ENCODE measurements at regions not wholly inside any gene's neighbourhood (a gene's known extent, or its start where the extent isn't known, plus 50 kb on each side); places are given as distances from the start of the nearest gene placed in this dataset.
"Not testable (repeated sequence)": the region's sequence is repeated elsewhere in the genome, so short reads cannot be mapped to it uniquely, and the experiment has no call there.

GRCh38 chr3:148441191-148441590 lies 256.5 kb upstream of the AGTR1 start:
- DNase-seq: no peak

- DNase-seq: no peak
These were observed 246.9 kb upstream of the AGTR1 start for GRCh38 chr3:148450819-148451218.

GRCh38 chr3:148451969-148452368 lies 245.7 kb upstream of the AGTR1 start:
- no peak for DNase-seq

- no peak for DNase-seq
These were observed 243.9 kb upstream of the AGTR1 start for GRCh38 chr3:148453781-148454191.

GRCh38 chr3:148455098-148455497 lies 242.6 kb upstream of the AGTR1 start:
- no peak for DNase-seq

- DNase-seq: no peak
These were observed 239.8 kb upstream of the AGTR1 start for GRCh38 chr3:148457886-148458285.

GRCh38 chr3:148459931-148460513 lies 237.7 kb upstream of the AGTR1 start:
- DNase-seq: no peak

GRCh38 chr3:148460686-148461085 lies 237.0 kb upstream of the AGTR1 start:
- DNase-seq: no peak

GRCh38 chr3:148464246-148464645 lies 233.5 kb upstream of the AGTR1 start:
- DNase-seq: no peak

GRCh38 chr3:148466143-148466542 lies 231.6 kb upstream of the AGTR1 start:
- no peak for DNase-seq

- no peak for DNase-seq
These were observed 230.5 kb upstream of the AGTR1 start for GRCh38 chr3:148466980-148467740.

GRCh38 chr3:148477375-148477774 lies 220.3 kb upstream of the AGTR1 start:
- no peak for DNase-seq

GRCh38 chr3:148493631-148494030 lies 204.1 kb upstream of the AGTR1 start:
- DNase-seq: no peak

- DNase-seq: no peak
These were observed 203.3 kb upstream of the AGTR1 start for GRCh38 chr3:148494451-148494850.

- no peak for DNase-seq
These were observed 196.8 kb upstream of the AGTR1 start for GRCh38 chr3:148500881-148501280.

- no peak for DNase-seq
These were observed 187.6 kb upstream of the AGTR1 start for GRCh38 chr3:148510116-148510515.

- no peak for DNase-seq
These were observed 187.1 kb upstream of the AGTR1 start for GRCh38 chr3:148510561-148510960.

- no peak for DNase-seq
These were observed 185.1 kb upstream of the AGTR1 start for GRCh38 chr3:148512648-148513047.

- DNase-seq: no peak
These were observed 184.6 kb upstream of the AGTR1 start for GRCh38 chr3:148513096-148513543.

- DNase-seq: no peak
These were observed 179.2 kb upstream of the AGTR1 start for GRCh38 chr3:148518520-148518919.

- not testable (repeated sequence) for DNase-seq
These were observed 172.1 kb upstream of the AGTR1 start for GRCh38 chr3:148525621-148526020.

- DNase-seq: no peak
These were observed 169.7 kb upstream of the AGTR1 start for GRCh38 chr3:148528024-148528423.

GRCh38 chr3:148531836-148532235 lies 165.9 kb upstream of the AGTR1 start:
- DNase-seq: no peak

GRCh38 chr3:148532326-148532725 lies 165.4 kb upstream of the AGTR1 start:
- DNase-seq: no peak

GRCh38 chr3:148532774-148533173 lies 164.9 kb upstream of the AGTR1 start:
- no peak for DNase-seq

All from NCI-H2171 treated with DMSO at 0.1 percent for 48 hours (cell line).